Neural cell (in vitro differentiated cells): ENCODE measurements at regions not wholly inside any gene's neighbourhood (a gene's known extent, or its start where the extent isn't known, plus 50 kb on each side); places are given as distances from the start of the nearest gene placed in this dataset.

Experiments
- H2AFZ ChIP-seq: fragments of 200-600, 300-800 bp; sonication (generic), shearing (Covaris generic); 2 replicates; pipeline ENCODE4 v1.6.0; 2014; ENCODE audit warnings: low read depth, mild to moderate bottlenecking, antibody characterized with exemption, low read length, moderate library complexity
- H3F3A ChIP-seq: fragments of 200-600 bp; shearing (Covaris generic); 2 replicates; pipeline ENCODE4 v1.6.1; 2016; ENCODE audit warnings: mild to moderate bottlenecking, moderate library complexity, mixed read lengths, antibody characterized with exemption, low read length; ENCODE audit not compliant: insufficient read depth, poor library complexity, severe bottlenecking
- H3K27ac ChIP-seq: fragments of 200-600, 300-800 bp; sonication (generic), shearing (Covaris generic); 2 replicates; pipeline ENCODE4 v1.5.1; 2014; ENCODE audit warnings: mild to moderate bottlenecking, low read length, moderate library complexity
- H3K27me3 ChIP-seq: fragments of 300-800, 200-600 bp; sonication (generic), shearing (Covaris generic); 2 replicates; pipeline ENCODE4 v1.6.0; 2014; ENCODE audit warnings: mild to moderate bottlenecking, low read depth, low read length, moderate library complexity; ENCODE audit not compliant: insufficient read depth
- H3K36me3 ChIP-seq: fragments of 300-800, 200-600 bp; sonication (generic), shearing (Covaris generic); 2 replicates; pipeline ENCODE4 v1.5.1; 2014; ENCODE audit warnings: mild to moderate bottlenecking, antibody characterized with exemption, low read length, moderate library complexity; ENCODE audit not compliant: insufficient read depth
- H3K4me2 ChIP-seq: fragments of 300-800, 200-600 bp; sonication (generic), shearing (Covaris generic); 2 replicates; pipeline ENCODE4 v1.6.0; 2014; ENCODE audit warnings: mild to moderate bottlenecking, low read length
- H3K4me3 ChIP-seq: fragments of 300-800, 200-600 bp; sonication (generic), shearing (Covaris generic); 2 replicates; pipeline ENCODE4 v1.5.1; 2014; ENCODE audit warnings: mild to moderate bottlenecking, low read length, moderate library complexity
- H3K79me2 ChIP-seq: fragments of 200-600 bp; shearing (Covaris generic); replicated peaks from 2 replicates; pipeline ENCODE4 v1.6.0; 2014; ENCODE audit warnings: mild to moderate bottlenecking, low read length, moderate library complexity; ENCODE audit not compliant: insufficient read depth
- H3K9ac ChIP-seq: fragments of 300-800, 200-600 bp; sonication (generic), shearing (Covaris generic); 2 replicates; pipeline ENCODE4 v1.6.1; 2016; ENCODE audit warnings: mild to moderate bottlenecking, low read length, mixed read lengths
- H3K9me2 ChIP-seq: fragments of 200-600 bp; shearing (Covaris generic); 2 replicates; pipeline ENCODE4 v1.6.1; 2016; ENCODE audit warnings: mild to moderate bottlenecking, low read length, mixed read lengths; ENCODE audit not compliant: insufficient read depth
- H3K9me3 ChIP-seq: fragments of 200-600, 300-800 bp; sonication (generic), shearing (Covaris generic); 2 replicates; pipeline ENCODE4 v1.6.1; 2016; ENCODE audit warnings: mild to moderate bottlenecking, mixed run types, low read length, moderate library complexity, mixed read lengths
- H4K20me1 ChIP-seq: fragments of 200-600 bp; shearing (Covaris generic); 2 replicates; pipeline ENCODE4 v1.6.1; 2016; ENCODE audit warnings: mild to moderate bottlenecking, mixed run types; ENCODE audit not compliant: insufficient read depth
- CTCF ChIP-seq: fragments of 450-650 bp; IDR thresholded peaks from 2 replicates; pipeline ENCODE4 v1.5.1; 2014; ENCODE audit warnings: antibody characterized with exemption, mild to moderate bottlenecking, moderate library complexity; ENCODE audit not compliant: poor library complexity, severe bottlenecking
- EP300 ChIP-seq: fragments of 450-650 bp; conservative IDR thresholded peaks from 2 replicates; pipeline ENCODE4 v1.6.1; 2014; ENCODE audit warnings: antibody characterized with exemption, mild to moderate bottlenecking, moderate library complexity; ENCODE audit not compliant: poor library complexity, severe bottlenecking
- EZH2 ChIP-seq: fragments of 200-600, 300-800 bp; shearing (Covaris generic), sonication (generic); IDR thresholded peaks from 2 replicates; pipeline ENCODE4 v1.6.1; 2014; ENCODE audit warnings: antibody characterized with exemption, low read length, borderline replicate concordance, mild to moderate bottlenecking; ENCODE audit not compliant: insufficient read depth, poor library complexity, severe bottlenecking
- MXI1 ChIP-seq: fragments of 450-650 bp; conservative IDR thresholded peaks from 2 replicates; pipeline ENCODE4 v1.6.1; 2014; ENCODE audit warnings: antibody characterized with exemption, mild to moderate bottlenecking; ENCODE audit not compliant: poor library complexity, severe bottlenecking
- POLR2AphosphoS5 ChIP-seq: IDR thresholded peaks from 2 replicates; pipeline ENCODE4 v1.6.1; 2012
- RAD21 ChIP-seq: fragments of 450-650 bp; conservative IDR thresholded peaks from 2 replicates; pipeline ENCODE4 v1.6.1; 2014; ENCODE audit warnings: antibody characterized with exemption, mild to moderate bottlenecking, moderate library complexity
- SMC3 ChIP-seq: fragments of 450-650 bp; conservative IDR thresholded peaks from 2 replicates; pipeline ENCODE4 v1.6.1; 2014; ENCODE audit warnings: antibody characterized with exemption, mild to moderate bottlenecking, moderate library complexity; ENCODE audit not compliant: poor library complexity
- TAF1 ChIP-seq: IDR thresholded peaks from 2 replicates; pipeline ENCODE4 v1.6.1; 2012; ENCODE audit warnings: low read depth
- TF ChIP-seq, protein P1 (sequence below): IDR thresholded peaks from 2 replicates; pipeline ENCODE4 v1.6.1; 2012; ENCODE audit warnings: borderline replicate concordance

DNA sequence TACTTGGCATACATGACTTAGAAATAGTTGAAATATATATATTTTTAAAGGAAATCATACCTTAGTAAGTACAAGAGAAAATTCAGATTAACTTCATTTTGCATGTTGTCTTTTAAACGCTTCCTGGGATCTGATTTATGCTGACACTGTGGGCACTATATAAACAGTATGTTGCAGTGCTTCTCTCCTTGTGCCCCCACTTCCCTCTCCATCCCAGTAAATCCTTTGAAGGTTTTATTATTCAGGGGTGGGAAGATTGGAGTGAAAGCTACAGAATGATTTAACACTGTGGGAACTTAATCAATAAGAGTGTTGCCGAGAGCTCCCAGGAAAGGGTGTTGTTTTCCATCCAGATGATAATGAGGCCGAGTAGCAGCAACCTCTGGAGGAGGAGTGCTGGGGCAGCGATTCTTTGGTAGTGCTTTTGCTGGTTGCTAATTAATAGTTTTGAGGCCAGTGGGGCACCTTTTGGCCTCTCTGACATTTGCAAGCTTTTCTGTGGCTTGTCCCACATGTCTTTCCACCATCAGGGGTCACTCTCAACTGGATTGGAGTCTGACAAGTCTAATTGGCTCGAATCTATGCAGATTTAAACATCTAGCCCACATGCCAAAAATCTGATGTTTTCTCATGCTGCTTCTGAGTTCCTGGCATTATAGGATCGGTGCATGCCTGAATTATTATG, 183.0 kb upstream of the MMS22L start:
- Histone ChIP-seq H4K20me1 (no peaks in the 10 kb centered on the region), H2AFZ (no peak overlapping the region), H3K27ac (no peak overlapping the region), H3K9me3 (no peaks in the 10 kb centered on the region), H3K36me3 (no peaks in the 10 kb centered on the region), H3K27me3 (no peaks in the 10 kb centered on the region), H3K4me2 (no peak overlapping the region), H3K9ac (no peak overlapping the region), H3K9me2 (no peaks in the 10 kb centered on the region), H3K4me3 (peak overlapping the region; percentile 15), H3F3A (peaks cover 7% of the 10 kb centered on the region), H3K79me2 (no peaks in the 10 kb centered on the region)
- TF ChIP-seq SMC3 = no peak
- no peak for TF ChIP-seq RAD21
- TF ChIP-seq CTCF = no peak
- TF ChIP-seq, protein P1, sequence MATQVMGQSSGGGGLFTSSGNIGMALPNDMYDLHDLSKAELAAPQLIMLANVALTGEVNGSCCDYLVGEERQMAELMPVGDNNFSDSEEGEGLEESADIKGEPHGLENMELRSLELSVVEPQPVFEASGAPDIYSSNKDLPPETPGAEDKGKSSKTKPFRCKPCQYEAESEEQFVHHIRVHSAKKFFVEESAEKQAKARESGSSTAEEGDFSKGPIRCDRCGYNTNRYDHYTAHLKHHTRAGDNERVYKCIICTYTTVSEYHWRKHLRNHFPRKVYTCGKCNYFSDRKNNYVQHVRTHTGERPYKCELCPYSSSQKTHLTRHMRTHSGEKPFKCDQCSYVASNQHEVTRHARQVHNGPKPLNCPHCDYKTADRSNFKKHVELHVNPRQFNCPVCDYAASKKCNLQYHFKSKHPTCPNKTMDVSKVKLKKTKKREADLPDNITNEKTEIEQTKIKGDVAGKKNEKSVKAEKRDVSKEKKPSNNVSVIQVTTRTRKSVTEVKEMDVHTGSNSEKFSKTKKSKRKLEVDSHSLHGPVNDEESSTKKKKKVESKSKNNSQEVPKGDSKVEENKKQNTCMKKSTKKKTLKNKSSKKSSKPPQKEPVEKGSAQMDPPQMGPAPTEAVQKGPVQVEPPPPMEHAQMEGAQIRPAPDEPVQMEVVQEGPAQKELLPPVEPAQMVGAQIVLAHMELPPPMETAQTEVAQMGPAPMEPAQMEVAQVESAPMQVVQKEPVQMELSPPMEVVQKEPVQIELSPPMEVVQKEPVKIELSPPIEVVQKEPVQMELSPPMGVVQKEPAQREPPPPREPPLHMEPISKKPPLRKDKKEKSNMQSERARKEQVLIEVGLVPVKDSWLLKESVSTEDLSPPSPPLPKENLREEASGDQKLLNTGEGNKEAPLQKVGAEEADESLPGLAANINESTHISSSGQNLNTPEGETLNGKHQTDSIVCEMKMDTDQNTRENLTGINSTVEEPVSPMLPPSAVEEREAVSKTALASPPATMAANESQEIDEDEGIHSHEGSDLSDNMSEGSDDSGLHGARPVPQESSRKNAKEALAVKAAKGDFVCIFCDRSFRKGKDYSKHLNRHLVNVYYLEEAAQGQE = peak; percentile 39

DNA sequence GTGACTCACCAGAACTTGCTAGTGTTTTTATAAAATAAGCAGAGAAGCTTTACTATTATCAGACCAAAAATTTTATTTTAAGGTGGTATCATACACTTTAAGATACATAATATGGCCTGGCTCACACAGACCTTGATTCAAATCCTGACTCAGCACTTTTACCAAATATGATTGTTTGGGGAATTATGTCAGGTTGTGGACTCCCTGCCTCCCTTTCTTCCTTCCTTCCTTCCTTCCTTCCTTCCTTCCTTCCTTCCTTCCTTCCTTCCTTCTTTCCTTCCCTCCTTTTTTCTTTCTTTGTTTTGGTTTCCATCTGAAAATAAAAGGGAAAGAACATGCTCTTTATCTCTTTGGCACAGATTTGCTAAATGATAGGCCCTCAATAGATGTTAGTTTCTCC, 186.0 kb upstream of the MMS22L start:
- H3K4me3 ChIP-seq = no peak overlapping the region
- no peak overlapping the region for H3K4me2 ChIP-seq
- no peaks in the 10 kb centered on the region for H3K79me2 ChIP-seq
- no peaks in the 10 kb centered on the region for H3K36me3 ChIP-seq
- TF ChIP-seq CTCF = no peak
- no peak for TF ChIP-seq SMC3
- no peak for TF ChIP-seq POLR2AphosphoS5
- no peak for TF ChIP-seq RAD21
- TF ChIP-seq EZH2 = no peak
- TF ChIP-seq, protein P1 = no peak
- no peak for TF ChIP-seq MXI1
- no peak for TF ChIP-seq EP300
- no peak for TF ChIP-seq TAF1
- H3K27ac ChIP-seq = no peak overlapping the region
- no peaks in the 10 kb centered on the region for H3K9me2 ChIP-seq
- peaks cover 4% of the 10 kb centered on the region for H3F3A ChIP-seq
- H3K9me3 ChIP-seq = no peaks in the 10 kb centered on the region
- H2AFZ ChIP-seq = no peak overlapping the region
- no peaks in the 10 kb centered on the region for H4K20me1 ChIP-seq
- no peak overlapping the region for H3K9ac ChIP-seq
- H3K27me3 ChIP-seq = no peaks in the 10 kb centered on the region
